ENCODE measurements at regions not wholly inside any gene's neighbourhood (a gene's known extent, or its start where the extent isn't known, plus 50 kb on each side); places are given as distances from the start of the nearest gene placed in this dataset.

DNA sequence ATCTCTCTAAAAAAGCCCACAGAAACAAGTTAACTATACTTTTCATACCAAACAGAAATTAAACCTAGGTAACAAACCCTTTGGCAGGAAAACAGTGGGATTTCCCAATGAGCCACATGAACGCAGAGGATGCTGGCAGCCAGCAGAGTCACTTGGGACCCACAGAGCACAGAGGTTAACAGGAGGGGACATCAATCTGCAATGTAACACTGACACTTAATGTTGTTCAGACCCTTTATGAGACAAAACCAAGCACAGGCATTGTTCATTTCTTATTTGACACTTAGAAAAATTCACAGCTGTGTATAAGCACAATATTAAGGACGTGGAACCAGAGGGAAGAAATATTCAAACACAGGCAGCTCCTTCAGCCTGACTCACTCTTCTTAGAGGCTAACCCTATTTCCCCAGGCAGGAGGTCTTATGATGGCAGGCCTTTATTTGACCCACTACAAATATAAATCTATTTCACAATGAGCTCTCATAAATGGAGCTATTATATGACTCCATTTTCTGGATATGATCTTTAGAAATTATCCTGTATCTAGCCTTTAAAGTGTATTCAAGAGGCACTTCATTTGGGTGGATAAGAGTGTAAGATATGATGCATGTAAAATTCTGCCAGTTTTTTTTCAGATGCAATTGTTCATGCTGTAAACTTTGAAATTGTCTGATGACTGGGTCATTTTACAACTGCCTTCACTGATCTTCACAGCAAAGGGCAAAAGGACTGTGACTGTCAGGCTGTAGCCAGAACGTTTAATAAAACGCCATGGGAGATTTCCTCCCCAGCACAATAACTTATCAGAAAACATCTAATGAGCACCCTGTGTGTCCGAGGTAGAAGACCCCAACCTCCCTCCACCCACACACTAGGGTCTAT is 132.8 kb upstream of the SATB2 start:
- H3K23ac ChIP-seq (ENCODE audit: insufficient read length, low read depth, low read length) = no peak overlapping the region
- H2BK12ac ChIP-seq (ENCODE audit: insufficient read length, low read depth, low read length) = no peak overlapping the region
- H4K5ac ChIP-seq (ENCODE audit: insufficient read length, low read depth, low read length) = no peak overlapping the region
- H4K8ac ChIP-seq (replicated peaks; ENCODE audit: insufficient read length, low read depth, low read length) = no peak overlapping the region
- H3K23me2 ChIP-seq (ENCODE audit: insufficient read length, low read depth, low read length, poor library complexity, severe bottlenecking) = no peaks in the 10 kb centered on the region
- peaks cover 19 to 26% of the 10 kb centered on the region in 2 experiments for H3K4me1 Mint-ChIP-seq
- no CpG with 5 or more reads among the region's 5 CpGs for WGBS (ENCODE audit: extremely low coverage, insufficient read length, low lambda C conversion rate)
- H2BK5ac ChIP-seq (ENCODE audit: insufficient read length, low read length) = no peak overlapping the region
- H3K56ac ChIP-seq (ENCODE audit: insufficient read length, low read depth, low read length) = no peak overlapping the region
- H3K9me3 Mint-ChIP-seq = no peaks in the 10 kb centered on the region
- H3K36me3 Mint-ChIP-seq (ENCODE audit: insufficient read depth in 1 of 3, low read depth in 3 of 3) = no peaks in the 10 kb centered on the region
- no peaks in the 10 kb centered on the region for H3K79me1 ChIP-seq (ENCODE audit: insufficient read depth, low read depth, low read length, poor library complexity, severe bottlenecking)
- no peak overlapping the region for H3T11ph ChIP-seq (ENCODE audit: low read length)
- peaks cover 2% of the 10 kb centered on the region for H3K27me3 Mint-ChIP-seq (ENCODE audit: low read depth)
- H3K4me3 Mint-ChIP-seq = no peak overlapping the region
- no peak overlapping the region for H3K14ac ChIP-seq (ENCODE audit: insufficient read depth, low read length)
- H3K18ac ChIP-seq (ENCODE audit: insufficient read length, low read depth, low read length) = no peak overlapping the region
- H3K9me3 ChIP-seq (ENCODE audit: control insufficient read depth, low read depth, low read length) = no peaks in the 10 kb centered on the region
- no peak for TF ChIP-seq CTCF (conservative IDR thresholded peaks at IDR 0.05)
- no peak overlapping the region for H3K4me2 ChIP-seq (ENCODE audit: insufficient read depth, insufficient read length, low read length)
- H2BK20ac ChIP-seq (ENCODE audit: low read depth, low read length, poor library complexity, severe bottlenecking) = no peak overlapping the region
- DNase-seq = no peak
- no peak overlapping the region for H4K91ac ChIP-seq (ENCODE audit: insufficient read length, low read depth, low read length)
- no peaks in the 10 kb centered on the region for H3K79me2 ChIP-seq (ENCODE audit: insufficient read depth, low read length)
- H3K4ac ChIP-seq (ENCODE audit: low read depth, low read length) = no peak overlapping the region
- H2AFZ ChIP-seq (ENCODE audit: low read length) = no peak overlapping the region
- no peaks in the 10 kb centered on the region for H3K27me3 ChIP-seq (ENCODE audit: insufficient read depth, low read length)
- no peak overlapping the region for H3K9ac ChIP-seq (ENCODE audit: extremely low read depth, insufficient read length, low read length)
- no peak overlapping the region for H2BK15ac ChIP-seq (ENCODE audit: low read depth, low read length)
- H3K27ac Mint-ChIP-seq = no peak overlapping the region
- H2AK5ac ChIP-seq (ENCODE audit: insufficient read length, low read length) = no peak overlapping the region
- H4K20me1 ChIP-seq (ENCODE audit: control insufficient read depth, insufficient read depth, insufficient read length) = no peaks in the 10 kb centered on the region
- peaks cover 2% of the 10 kb centered on the region for H3K4me1 ChIP-seq (ENCODE audit: insufficient read depth, low read length)
- H2BK120ac ChIP-seq (ENCODE audit: low read depth, low read length, poor library complexity, severe bottlenecking) = no peak overlapping the region
- H3K27ac ChIP-seq (ENCODE audit: insufficient read length, low read depth, low read length) = no peak overlapping the region

Data from H9 (cell line).